ENCODE measurements at regions not wholly inside any gene's neighbourhood (a gene's known extent, or its start where the extent isn't known, plus 50 kb on each side); places are given as distances from the start of the nearest gene placed in this dataset.
"Not testable (repeated sequence)": the region's sequence is repeated elsewhere in the genome, so short reads cannot be mapped to it uniquely, and the experiment has no call there.

- H3K4me2 ChIP-seq; H3K79me2 ChIP-seq (ENCODE audit: insufficient read depth); H3F3A ChIP-seq (replicated peaks; ENCODE audit: insufficient read depth); H3K4me1 ChIP-seq (ENCODE audit: control insufficient read depth in 1 of 2, insufficient read depth in 2 of 2, low read depth in 1 of 2, low read length in 1 of 2); H3K4me3 ChIP-seq (ENCODE audit: low read depth in 2 of 2, low read length in 1 of 2); DNase-seq; CTCF ChIA-PET; H3K36me3 ChIP-seq (replicated peaks in 1 of 2; ENCODE audit: control insufficient read depth in 1 of 2, insufficient read depth in 2 of 2, low read length in 1 of 2); H3K27ac ChIP-seq (ENCODE audit: low read depth in 2 of 2, low read length in 1 of 2); H3K27me3 ChIP-seq (ENCODE audit: insufficient read depth); H2AFZ ChIP-seq (ENCODE audit: low read depth); H3K9ac ChIP-seq; POLR2A ChIA-PET; H3K9me2 ChIP-seq; H4K20me1 ChIP-seq (ENCODE audit: insufficient read depth); H3K9me3 ChIP-seq: not testable (repeated sequence)
- 13% methylated on average over 12 of the region's 23 CpGs for WGBS (ENCODE audit: low lambda C conversion rate)
These were observed 102.3 kb downstream of the ZNF267 start for GRCh38 chr16:31975826-31976419.

GRCh38 chr16:31978463-31978862, 104.9 kb downstream of the ZNF267 start:
- H3K27me3 ChIP-seq (ENCODE audit: insufficient read depth); H3K4me2 ChIP-seq; H3K9me2 ChIP-seq; H3F3A ChIP-seq (replicated peaks; ENCODE audit: insufficient read depth); H3K36me3 ChIP-seq (replicated peaks in 1 of 2; ENCODE audit: control insufficient read depth in 1 of 2, insufficient read depth in 2 of 2, low read length in 1 of 2); H3K79me2 ChIP-seq (ENCODE audit: insufficient read depth); H3K27ac ChIP-seq (ENCODE audit: low read depth in 2 of 2, low read length in 1 of 2); DNase-seq; H3K4me1 ChIP-seq (ENCODE audit: control insufficient read depth in 1 of 2, insufficient read depth in 2 of 2, low read depth in 1 of 2, low read length in 1 of 2); POLR2A ChIA-PET; H3K9me3 ChIP-seq; H3K4me3 ChIP-seq (ENCODE audit: low read depth in 2 of 2, low read length in 1 of 2); H4K20me1 ChIP-seq (ENCODE audit: insufficient read depth); CTCF ChIA-PET; H2AFZ ChIP-seq (ENCODE audit: low read depth); H3K9ac ChIP-seq: not testable (repeated sequence)
- WGBS (ENCODE audit: low lambda C conversion rate) = 15% methylated on average over 4 of the region's 8 CpGs

- H3K4me2 ChIP-seq; CTCF ChIA-PET; H3K9me3 ChIP-seq; H3K27me3 ChIP-seq (ENCODE audit: insufficient read depth); DNase-seq; H4K20me1 ChIP-seq (ENCODE audit: insufficient read depth); H3K36me3 ChIP-seq (replicated peaks in 1 of 2; ENCODE audit: control insufficient read depth in 1 of 2, insufficient read depth in 2 of 2, low read length in 1 of 2); POLR2A ChIA-PET; H3K9ac ChIP-seq; H3F3A ChIP-seq (replicated peaks; ENCODE audit: insufficient read depth); H3K27ac ChIP-seq (ENCODE audit: low read depth in 2 of 2, low read length in 1 of 2); H3K4me3 ChIP-seq (ENCODE audit: low read depth in 2 of 2, low read length in 1 of 2); H2AFZ ChIP-seq (ENCODE audit: low read depth); H3K79me2 ChIP-seq (ENCODE audit: insufficient read depth); H3K9me2 ChIP-seq; H3K4me1 ChIP-seq (ENCODE audit: control insufficient read depth in 1 of 2, insufficient read depth in 2 of 2, low read depth in 1 of 2, low read length in 1 of 2): not testable (repeated sequence)
- no CpG with 5 or more reads among the region's 34 CpGs for WGBS (ENCODE audit: low lambda C conversion rate)
These were observed 108.1 kb downstream of the ZNF267 start for GRCh38 chr16:31981739-31982138.

- DNase-seq; H3K36me3 ChIP-seq (replicated peaks in 1 of 2; ENCODE audit: control insufficient read depth in 1 of 2, insufficient read depth in 2 of 2, low read length in 1 of 2); CTCF ChIA-PET; H3K9ac ChIP-seq; H3K9me3 ChIP-seq; H2AFZ ChIP-seq (ENCODE audit: low read depth); H3F3A ChIP-seq (replicated peaks; ENCODE audit: insufficient read depth); H4K20me1 ChIP-seq (ENCODE audit: insufficient read depth); H3K4me2 ChIP-seq; H3K27me3 ChIP-seq (ENCODE audit: insufficient read depth); POLR2A ChIA-PET; H3K79me2 ChIP-seq (ENCODE audit: insufficient read depth); H3K9me2 ChIP-seq; H3K4me1 ChIP-seq (ENCODE audit: control insufficient read depth in 1 of 2, insufficient read depth in 2 of 2, low read depth in 1 of 2, low read length in 1 of 2); H3K27ac ChIP-seq (ENCODE audit: low read depth in 2 of 2, low read length in 1 of 2); H3K4me3 ChIP-seq (ENCODE audit: low read depth in 2 of 2, low read length in 1 of 2): not testable (repeated sequence)
- WGBS (ENCODE audit: low lambda C conversion rate) = 29% methylated on average over 6 of the region's 8 CpGs
These were observed 109.4 kb downstream of the ZNF267 start for GRCh38 chr16:31982986-31983385.

- CTCF ChIA-PET; H3K9ac ChIP-seq; H3K27ac ChIP-seq (ENCODE audit: low read depth in 2 of 2, low read length in 1 of 2); H3K4me1 ChIP-seq (ENCODE audit: control insufficient read depth in 1 of 2, insufficient read depth in 2 of 2, low read depth in 1 of 2, low read length in 1 of 2); H4K20me1 ChIP-seq (ENCODE audit: insufficient read depth); H3K4me2 ChIP-seq; POLR2A ChIA-PET; H3K79me2 ChIP-seq (ENCODE audit: insufficient read depth); H3K36me3 ChIP-seq (replicated peaks in 1 of 2; ENCODE audit: control insufficient read depth in 1 of 2, insufficient read depth in 2 of 2, low read length in 1 of 2); H3K9me2 ChIP-seq; H3K27me3 ChIP-seq (ENCODE audit: insufficient read depth); H3K9me3 ChIP-seq; H2AFZ ChIP-seq (ENCODE audit: low read depth); H3K4me3 ChIP-seq (ENCODE audit: low read depth in 2 of 2, low read length in 1 of 2); H3F3A ChIP-seq (replicated peaks; ENCODE audit: insufficient read depth); DNase-seq: not testable (repeated sequence)
- 40% methylated on average over 1 of the region's 5 CpGs for WGBS (ENCODE audit: low lambda C conversion rate)
These were observed 110.1 kb downstream of the ZNF267 start for GRCh38 chr16:31983666-31984065.

GRCh38 chr16:31986895-31987294, 113.3 kb downstream of the ZNF267 start:
- H3K79me2 ChIP-seq (ENCODE audit: insufficient read depth); H3K4me1 ChIP-seq (ENCODE audit: control insufficient read depth in 1 of 2, insufficient read depth in 2 of 2, low read depth in 1 of 2, low read length in 1 of 2); H3K36me3 ChIP-seq (replicated peaks in 1 of 2; ENCODE audit: control insufficient read depth in 1 of 2, insufficient read depth in 2 of 2, low read length in 1 of 2); H2AFZ ChIP-seq (ENCODE audit: low read depth); H3K27ac ChIP-seq (ENCODE audit: low read depth in 2 of 2, low read length in 1 of 2); H3K4me2 ChIP-seq; H3K9me3 ChIP-seq; H4K20me1 ChIP-seq (ENCODE audit: insufficient read depth); CTCF ChIA-PET; H3K9ac ChIP-seq; DNase-seq; H3K27me3 ChIP-seq (ENCODE audit: insufficient read depth); H3K9me2 ChIP-seq; H3F3A ChIP-seq (replicated peaks; ENCODE audit: insufficient read depth); POLR2A ChIA-PET; H3K4me3 ChIP-seq (ENCODE audit: low read depth in 2 of 2, low read length in 1 of 2): not testable (repeated sequence)
- 0% methylated on average over 4 of the region's 6 CpGs for WGBS (ENCODE audit: low lambda C conversion rate)

All from SK-N-SH (cell line).